HL-60/S4 (cell line): ENCODE measurements at regions not wholly inside any gene's neighbourhood (a gene's known extent, or its start where the extent isn't known, plus 50 kb on each side); places are given as distances from the start of the nearest gene placed in this dataset.

ENCODE experiments used
- in situ Hi-C: fragments of 300-500 bp; cut with MboI; formaldehyde crosslinking; loops from 2 replicates; pipeline ENCODE4 v1.14.3; 2022; ENCODE audit warnings: low sequenced_read_pairs

GRCh38 chr1:219801156-219801820 lies 127.1 kb downstream of the SLC30A10 start:
- in situ Hi-C loops = no loop called here

GRCh38 chr1:219798283-219799030 lies 129.9 kb downstream of the SLC30A10 start:
- in situ Hi-C loops = no loop called here

GRCh38 chr1:219797683-219798082 lies 130.7 kb downstream of the SLC30A10 start:
- in situ Hi-C loops = no loop called here

- in situ Hi-C loops = no loop called here
Measured at GRCh38 chr1:219797009-219797408, 131.3 kb downstream of the SLC30A10 start.

GRCh38 chr1:219795363-219795917 lies 132.9 kb downstream of the SLC30A10 start:
- in situ Hi-C loops = no loop called here

- in situ Hi-C loops = no loop called here
Measured at GRCh38 chr1:219794085-219794743, 134.1 kb downstream of the SLC30A10 start.

GRCh38 chr1:219792337-219793021 lies 135.9 kb downstream of the SLC30A10 start:
- in situ Hi-C loops = no loop called here

GRCh38 chr1:219791766-219792165 lies 136.6 kb downstream of the SLC30A10 start:
- in situ Hi-C loops = no loop called here

GRCh38 chr1:219790834-219791615 lies 137.3 kb downstream of the SLC30A10 start:
- in situ Hi-C loops = no loop called here

GRCh38 chr1:219788700-219789099 lies 139.7 kb downstream of the SLC30A10 start:
- in situ Hi-C loops = no loop called here

- in situ Hi-C loops = no loop called here
Measured at GRCh38 chr1:219788091-219788490, 140.3 kb downstream of the SLC30A10 start.

GRCh38 chr1:219784660-219785381 lies 143.5 kb downstream of the SLC30A10 start:
- in situ Hi-C loops = no loop called here

GRCh38 chr1:219783605-219784235 lies 144.6 kb downstream of the SLC30A10 start:
- in situ Hi-C loops = no loop called here

- in situ Hi-C loops = no loop called here
Measured at GRCh38 chr1:219782929-219783328, 145.4 kb downstream of the SLC30A10 start.

- in situ Hi-C loops = no loop called here
Measured at GRCh38 chr1:219782311-219782710, 146.0 kb downstream of the SLC30A10 start.

- in situ Hi-C loops = no loop called here
Measured at GRCh38 chr1:219781491-219781890, 146.9 kb downstream of the SLC30A10 start.

- in situ Hi-C loops = no loop called here
Measured at GRCh38 chr1:219778793-219779369, 149.5 kb downstream of the SLC30A10 start.

GRCh38 chr1:219778110-219778509 lies 150.2 kb downstream of the SLC30A10 start:
- in situ Hi-C loops = no loop called here

- in situ Hi-C loops = no loop called here
Measured at GRCh38 chr1:219774386-219774785, 154.0 kb downstream of the SLC30A10 start.
